GM21737 (cell line): ENCODE measurements at regions not wholly inside any gene's neighbourhood (a gene's known extent, or its start where the extent isn't known, plus 50 kb on each side); places are given as distances from the start of the nearest gene placed in this dataset.
A peak's percentile ranks its signal among the peaks of the same experiment; 100 is the strongest.
"Not testable (repeated sequence)": the region's sequence is repeated elsewhere in the genome, so short reads cannot be mapped to it uniquely, and the experiment has no call there.

Source experiments
- ATAC-seq: cut with Tn5 transposase; IDR thresholded peaks from one replicate; pipeline ENCODE4 v1.9.1; 2021; ENCODE audit warnings: mild to moderate bottlenecking, moderate library complexity; ENCODE audit not compliant: unreplicated experiment

DNA sequence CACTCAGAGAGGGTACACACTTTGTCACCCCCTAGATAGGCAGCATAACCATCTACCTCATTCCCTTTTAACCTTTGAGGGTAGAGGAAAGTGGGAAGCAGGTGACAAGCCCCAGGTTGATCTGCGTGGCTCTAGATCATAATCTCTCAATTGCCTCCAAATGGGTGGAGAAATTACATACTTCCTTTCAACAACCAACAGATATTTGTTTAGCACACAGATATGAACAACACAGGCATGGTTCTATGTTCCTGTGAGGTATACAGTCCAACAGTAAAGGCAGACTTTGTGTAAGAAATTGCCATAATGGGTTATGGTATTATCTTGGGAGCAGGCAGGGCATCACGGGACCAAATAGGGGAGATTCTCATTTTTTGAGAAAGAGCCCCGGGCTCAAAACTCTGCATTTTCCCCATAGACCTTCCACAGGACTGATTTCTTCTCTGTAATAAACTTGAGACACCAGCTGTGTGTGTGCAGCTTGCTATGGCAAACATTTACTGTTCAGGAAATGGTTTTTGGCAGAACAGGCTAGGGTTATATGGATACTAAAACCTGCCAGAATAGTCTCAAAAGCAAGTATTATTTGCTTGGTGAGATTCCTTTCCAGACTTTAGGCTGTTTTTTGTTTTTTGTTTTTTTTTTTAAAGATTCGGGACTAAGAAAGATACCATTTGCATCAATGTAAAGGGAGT is 126.2 kb downstream of the CD164 start:
- no peak for ATAC-seq

DNA sequence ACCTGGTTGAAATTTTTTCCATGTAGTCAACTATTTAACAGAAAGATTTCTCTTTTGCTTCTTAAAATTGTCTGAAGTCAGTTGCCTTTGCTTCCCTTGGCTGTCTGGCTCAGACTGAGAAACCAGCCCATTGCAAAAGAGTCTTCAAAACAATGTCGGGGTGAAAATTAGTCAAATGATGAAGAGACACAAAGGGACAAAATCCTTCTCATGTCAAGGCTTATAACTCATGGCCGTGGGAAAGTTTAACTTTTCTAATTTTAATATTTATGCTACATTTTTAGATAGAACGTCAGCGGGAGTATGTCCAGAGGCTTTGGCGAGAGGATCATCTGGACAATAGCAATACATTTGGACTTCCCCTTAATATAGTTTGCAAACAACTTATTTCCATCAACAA is 127.2 kb downstream of the CD164 start:
- no peak for ATAC-seq

DNA sequence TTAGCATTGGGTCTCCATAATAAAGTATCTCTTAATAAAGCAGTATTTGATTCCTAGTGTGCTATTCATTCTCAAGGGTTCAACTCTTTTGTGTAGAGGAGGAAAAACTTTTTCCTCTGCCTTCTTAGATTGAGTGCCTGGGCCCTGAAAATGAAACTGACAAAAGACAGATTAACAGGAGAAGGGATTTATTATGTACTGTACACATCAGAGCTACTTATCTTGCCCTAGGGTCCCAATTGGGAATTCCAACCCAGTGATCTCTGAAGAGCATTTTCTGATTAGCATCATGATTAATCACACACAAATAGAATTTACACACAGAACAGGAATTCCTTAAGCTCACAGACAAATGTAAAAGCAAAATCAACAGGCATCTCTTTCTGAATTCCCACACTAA is 128.9 kb downstream of the CD164 start:
- ATAC-seq = no peak

DNA sequence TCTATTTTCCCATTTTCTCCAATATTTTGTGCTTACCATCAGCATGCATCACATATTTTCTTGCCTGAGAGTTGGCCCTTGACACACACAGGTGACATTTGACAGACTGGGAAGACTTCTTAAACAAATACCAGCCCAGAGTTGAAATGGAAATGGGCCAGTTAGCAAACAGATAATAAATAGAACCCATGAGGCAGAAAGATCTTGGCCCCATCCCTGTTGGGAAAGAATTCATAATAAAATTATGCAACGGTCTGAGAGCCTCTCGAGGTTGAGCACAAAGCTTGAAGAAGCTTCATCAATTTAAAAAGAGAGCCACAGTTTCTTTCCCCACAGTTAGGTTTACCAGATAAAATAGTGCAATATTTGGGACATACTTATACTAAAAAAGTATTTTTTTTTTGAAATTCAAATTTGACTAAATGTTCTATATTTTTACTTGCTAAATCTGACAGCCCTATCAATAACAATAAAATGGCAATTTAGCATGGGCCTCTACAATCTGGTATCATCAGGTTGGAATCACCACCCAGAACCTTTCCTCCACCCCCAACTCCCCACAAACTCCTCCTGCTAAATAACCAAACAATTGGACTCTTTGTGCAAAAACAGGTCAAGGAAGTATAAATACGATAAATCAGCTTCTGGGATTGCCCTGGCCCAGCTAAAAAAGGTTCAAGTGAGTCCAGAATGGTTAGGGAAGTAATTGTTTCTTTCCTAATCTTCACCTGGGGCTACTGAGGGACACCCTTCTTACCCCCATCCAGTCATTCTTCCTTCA is 129.8 kb downstream of the CD164 start:
- no peak for ATAC-seq

DNA sequence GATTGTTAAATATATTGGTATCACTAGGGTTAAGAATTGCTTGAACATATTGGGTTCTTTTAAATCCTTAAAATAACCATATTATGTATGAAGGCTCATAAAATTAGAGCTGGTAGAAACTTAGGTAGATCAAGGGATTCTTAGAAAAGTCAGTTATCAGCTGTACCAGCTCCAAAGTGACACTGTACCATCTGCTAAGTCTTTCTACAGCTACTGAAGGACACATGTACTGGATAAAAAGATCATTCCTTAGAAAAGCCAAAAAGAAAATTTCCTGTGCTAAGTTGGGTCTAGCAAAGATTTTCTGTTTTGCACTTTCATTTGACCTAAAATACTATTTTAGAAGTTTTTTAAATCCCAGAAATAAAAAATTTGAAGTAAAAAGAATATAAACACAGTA is 130.4 kb downstream of the CD164 start:
- no peak for ATAC-seq

DNA sequence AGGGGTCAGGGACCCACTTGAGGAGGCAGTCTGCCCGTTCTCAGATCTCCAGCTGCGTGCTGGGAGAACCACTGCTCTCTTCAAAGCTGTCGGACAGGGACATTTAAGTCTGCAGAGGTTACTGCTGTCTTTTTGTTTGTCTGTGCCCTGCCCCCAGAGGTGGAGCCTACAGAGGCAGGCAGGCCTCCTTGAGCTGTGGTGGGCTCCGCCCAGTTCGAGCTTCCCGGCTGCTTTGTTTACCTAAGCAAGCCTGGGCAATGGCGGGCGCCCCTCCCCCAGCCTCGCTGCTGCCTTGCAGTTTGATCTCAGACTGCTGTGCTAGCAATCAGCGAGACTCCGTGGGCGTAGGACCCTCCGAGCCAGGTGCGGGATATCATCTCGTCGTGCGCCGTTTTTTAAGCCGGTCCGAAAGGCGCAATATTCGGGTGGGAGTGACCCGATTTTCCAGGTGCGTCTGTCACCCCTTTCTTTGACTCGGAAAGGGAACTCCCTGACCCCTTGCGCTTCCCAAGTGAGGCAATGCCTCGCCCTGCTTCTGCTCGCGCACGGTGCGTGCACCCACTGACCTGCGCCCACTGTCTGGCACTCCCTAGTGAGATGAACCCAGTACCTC is 131.6 kb downstream of the CD164 start:
- ATAC-seq = not testable (repeated sequence)

DNA sequence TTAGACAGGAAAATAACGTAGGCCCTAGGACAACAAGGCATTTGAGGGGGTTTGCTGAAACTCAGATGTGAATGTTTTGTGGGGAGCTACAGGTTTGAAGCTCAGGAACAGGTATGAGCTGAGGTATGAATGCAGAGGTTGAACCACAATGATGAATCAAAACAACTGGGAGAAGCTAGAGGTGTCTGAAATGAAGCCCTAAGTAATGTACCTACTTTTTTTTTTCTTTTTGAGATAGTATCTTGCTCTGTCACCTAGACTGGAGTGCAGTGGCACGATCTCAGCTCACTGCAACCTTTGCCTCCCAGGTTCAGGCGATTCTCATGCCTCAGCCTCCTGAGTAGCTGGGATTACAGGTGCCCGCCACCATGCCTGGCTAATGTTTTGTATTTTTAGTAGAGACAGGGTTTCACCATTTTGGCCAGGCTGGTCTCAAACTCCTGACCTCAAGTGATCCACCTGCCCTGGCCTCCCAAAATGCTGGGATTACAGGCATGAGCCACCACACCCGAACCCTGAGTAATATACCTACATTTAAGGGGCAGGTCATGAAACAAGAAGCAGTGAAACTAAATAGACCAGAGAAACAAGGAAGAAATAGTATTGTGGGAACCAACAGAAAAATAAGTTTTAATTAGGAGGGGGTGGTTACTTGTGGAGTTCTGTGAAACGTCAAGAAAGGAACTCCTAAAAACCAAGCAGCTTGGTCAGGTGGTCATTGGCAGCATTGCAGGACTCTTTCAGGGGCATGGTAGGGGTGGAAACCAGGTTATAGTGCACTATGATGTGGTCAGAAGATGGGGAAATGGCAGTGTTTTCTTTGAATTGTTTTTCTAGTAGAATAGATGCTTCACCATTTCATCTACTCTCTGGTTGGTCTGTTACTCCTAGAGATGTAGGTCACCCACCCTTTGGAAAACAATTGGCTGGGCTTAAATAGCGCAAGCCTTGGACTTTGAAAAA is 138.1 kb downstream of the CD164 start:
- ATAC-seq = no peak

DNA sequence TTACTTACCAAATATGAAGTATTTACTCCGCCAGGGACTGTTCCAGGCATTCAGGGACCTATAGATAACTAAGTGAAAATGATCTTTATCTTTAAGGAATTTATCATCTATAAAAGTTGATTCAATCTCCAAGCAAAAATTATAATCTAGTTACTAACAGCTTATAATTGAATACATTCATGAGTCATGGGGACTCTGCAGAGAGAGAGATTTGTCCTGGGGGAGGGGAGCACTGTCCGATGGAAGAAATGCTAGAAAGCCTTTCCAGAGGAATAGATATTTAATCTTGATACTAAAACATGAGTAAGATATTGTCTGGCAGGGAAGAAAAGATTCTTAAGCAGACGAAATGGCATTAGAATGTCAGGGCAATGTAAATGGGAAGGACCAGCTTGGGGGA is 139.3 kb downstream of the CD164 start:
- no peak for ATAC-seq

DNA sequence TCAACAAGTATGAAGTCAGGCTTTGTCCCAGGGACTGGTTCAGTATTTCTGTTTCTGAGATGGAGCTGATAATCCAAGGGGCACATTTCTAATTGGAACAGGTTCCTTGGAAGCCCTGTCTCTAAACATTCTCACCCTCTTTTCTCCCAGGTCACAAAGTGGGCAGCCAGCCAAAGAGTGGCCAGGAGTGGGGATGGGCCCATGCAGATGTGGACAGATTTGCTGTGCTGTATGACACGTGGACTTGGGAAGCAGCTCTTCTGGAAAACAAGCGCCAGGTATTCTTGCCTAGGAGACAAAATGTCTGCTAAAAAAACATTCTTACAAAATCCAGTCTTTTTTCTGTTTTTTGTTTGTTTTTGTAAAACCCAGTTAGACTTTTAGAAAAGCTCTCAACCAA is 140.2 kb downstream of the CD164 start:
- no peak for ATAC-seq

DNA sequence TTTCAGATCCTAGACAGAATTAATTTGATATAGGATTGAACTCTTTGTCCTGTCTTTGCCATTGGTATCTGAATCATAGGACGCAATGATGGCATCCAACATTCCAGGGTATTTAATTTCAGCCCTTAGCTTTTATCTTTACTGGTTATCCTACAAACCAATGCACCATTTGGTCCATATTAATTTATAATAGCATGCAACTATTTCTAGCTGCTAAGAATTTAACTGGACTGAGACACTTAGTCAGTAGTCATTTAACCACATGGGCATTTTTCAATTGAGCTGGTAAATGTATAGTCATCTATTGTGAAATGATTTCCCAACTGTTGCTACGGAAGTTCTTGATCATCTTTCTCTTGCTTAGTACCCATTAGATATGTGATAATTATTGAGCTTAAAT is 141.1 kb downstream of the CD164 start:
- no peak for ATAC-seq

DNA sequence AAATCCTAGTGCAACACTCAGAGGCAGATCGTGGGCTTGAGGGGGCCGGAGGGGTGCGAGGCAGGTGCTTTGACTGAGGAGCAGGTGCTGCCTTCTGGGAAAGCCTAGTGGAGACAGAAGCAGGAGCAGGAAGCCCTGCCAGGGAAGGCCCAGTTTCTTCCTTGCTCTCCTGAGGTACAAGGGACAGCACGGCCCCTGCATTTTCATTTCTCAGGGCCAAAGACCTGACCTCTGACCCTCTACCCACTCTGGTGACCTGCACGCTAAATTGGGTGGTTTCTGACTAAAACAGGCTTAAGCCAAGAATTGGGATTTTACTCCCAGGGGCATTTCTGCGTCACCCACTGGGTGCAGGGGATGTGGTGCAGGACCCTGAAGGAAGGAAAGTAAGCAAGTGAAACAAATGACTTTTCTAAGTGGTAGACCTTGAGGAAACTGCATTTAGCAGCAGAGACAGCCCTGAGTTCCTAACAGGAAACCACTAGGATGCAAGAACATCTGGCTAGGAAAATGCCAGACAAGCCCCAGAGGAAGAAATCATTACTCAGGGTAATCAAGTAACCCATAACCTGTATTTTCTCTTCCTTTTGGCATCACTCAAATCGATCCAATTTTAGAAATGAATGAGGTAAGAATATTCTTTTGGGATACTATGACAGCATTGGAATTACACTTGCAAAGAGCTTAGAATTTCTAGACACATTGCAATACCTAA is 141.7 kb downstream of the CD164 start:
- no peak for ATAC-seq

DNA sequence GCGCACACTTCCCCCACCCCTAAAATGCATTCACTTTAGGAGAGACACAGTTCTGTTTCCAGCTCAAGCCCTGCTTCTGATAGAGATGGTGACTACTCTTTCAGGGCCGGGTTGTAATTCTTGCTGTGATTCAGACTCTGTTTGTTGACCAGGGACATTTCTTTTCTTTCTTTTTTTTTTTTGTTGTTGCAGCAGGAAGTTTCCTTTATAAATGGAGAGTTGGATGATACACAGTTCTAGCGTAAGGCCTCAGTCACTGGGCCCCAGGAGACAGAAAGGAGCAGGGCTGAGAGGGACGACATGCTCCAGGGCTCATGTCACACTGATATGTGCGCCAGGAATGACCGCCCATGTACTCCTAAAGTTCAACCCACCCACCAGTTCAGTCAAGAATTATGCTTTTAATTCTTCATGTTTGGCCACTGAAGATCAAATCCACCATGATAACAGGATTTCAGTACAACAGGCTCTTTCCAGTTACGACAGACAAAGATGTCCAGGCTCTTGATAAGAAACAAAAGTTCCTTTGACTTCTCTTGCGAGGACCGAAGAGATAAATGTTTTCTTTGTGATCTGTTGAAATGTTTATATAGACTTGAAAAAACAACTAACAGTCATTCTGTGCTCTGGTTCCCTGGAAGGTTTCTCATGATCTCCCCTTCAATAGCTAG is 142.5 kb downstream of the CD164 start:
- ATAC-seq = no peak

DNA sequence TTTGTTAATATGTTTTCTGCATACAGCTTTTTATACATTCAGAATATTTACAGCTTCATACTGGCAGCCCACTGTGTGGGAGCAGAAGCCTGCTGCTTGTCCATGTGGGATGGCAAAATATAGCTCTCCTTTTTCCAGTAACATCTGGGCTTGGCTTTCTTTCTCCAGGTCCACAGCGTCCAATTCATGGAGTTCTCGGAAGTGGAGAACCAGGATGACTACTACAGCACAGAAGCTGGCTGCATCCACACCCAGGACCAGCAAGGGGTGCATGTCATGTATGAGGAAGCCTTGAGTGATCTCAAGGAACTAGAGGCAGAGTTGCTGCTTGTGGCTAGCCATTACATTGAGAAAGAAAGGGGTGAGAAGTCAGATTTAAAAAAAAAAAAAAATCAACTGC is 143.1 kb downstream of the CD164 start:
- no peak for ATAC-seq

DNA sequence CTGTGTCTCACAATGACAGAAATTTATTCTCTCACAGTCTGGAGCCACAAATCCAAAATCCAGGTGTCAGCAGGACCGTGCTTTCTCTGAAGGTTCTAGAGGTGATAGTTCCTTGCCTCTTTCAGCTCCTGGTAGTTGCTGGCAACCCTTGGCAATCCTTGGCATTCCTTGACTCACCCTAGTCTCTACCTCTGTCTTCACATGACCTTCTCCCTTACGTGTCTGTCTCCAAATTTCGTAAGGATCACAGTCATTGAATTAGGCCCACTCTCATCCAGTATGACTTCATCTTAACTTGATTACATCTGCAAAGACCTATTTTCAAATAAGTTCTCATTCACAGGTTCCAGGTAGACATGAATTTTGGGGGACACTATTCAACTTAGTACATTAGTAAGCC is 143.1 kb downstream of the CEP57L1 start:
- ATAC-seq = no peak

DNA sequence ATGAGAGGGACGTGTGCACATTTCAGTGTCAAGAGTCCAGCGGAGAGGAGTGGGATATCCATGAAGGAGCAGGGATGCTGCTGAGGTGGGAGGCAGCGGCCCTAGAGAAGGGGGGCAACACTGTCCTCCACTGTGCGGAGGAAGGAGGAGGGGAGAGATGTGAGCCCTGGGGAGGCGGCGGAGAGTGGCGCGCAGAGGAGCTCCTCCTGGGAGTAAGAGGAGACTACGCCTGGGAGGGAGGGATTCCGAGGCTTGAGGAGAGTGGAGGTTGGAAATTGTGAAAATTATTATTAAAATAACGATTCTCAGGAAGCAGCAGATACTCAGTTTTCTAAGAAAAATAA is 142.7 kb downstream of the CEP57L1 start:
- ATAC-seq = no peak

DNA sequence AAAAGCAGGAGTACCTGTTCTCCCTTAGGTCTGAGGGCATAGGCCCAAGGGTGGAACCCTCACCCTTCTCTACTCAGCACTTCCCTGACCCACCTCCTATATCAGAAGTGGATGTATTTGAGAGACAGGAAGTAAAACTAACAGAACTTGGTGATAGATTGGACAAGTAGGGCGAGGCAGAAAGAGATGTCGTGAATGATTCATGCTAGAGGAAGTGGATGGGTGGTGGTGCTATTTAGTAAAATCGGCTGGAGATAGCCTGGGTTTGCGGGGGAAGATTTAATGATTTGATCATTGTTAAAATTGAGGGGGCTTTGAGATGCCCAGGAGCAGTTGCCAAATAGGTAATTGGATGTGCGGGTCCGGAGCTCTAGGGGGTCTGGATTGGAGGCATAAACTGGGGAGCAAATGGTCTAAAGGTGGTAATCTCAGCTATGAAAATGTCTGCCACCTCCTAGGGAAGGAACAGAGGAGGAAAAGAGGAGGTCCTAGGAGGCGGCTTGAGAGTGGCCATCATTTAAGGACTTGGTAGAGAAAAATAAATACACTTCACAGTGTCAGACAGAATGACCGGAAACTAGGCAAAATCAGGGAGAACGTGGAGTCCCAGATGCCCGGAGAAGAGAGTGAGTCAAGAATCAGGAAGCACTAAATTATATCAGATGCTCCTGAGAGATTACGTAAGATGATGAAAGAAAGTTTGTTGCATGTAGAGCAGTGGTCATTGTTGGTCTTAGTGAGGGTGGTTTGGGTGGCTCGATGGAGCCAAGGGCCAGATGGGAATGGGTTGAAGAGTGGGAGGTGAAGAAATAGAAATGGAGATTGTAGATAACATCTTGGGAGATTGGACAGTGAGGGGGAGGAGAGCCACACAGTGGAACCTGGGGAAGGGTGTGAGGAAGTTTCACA is 142.0 kb downstream of the CEP57L1 start:
- no peak for ATAC-seq

DNA sequence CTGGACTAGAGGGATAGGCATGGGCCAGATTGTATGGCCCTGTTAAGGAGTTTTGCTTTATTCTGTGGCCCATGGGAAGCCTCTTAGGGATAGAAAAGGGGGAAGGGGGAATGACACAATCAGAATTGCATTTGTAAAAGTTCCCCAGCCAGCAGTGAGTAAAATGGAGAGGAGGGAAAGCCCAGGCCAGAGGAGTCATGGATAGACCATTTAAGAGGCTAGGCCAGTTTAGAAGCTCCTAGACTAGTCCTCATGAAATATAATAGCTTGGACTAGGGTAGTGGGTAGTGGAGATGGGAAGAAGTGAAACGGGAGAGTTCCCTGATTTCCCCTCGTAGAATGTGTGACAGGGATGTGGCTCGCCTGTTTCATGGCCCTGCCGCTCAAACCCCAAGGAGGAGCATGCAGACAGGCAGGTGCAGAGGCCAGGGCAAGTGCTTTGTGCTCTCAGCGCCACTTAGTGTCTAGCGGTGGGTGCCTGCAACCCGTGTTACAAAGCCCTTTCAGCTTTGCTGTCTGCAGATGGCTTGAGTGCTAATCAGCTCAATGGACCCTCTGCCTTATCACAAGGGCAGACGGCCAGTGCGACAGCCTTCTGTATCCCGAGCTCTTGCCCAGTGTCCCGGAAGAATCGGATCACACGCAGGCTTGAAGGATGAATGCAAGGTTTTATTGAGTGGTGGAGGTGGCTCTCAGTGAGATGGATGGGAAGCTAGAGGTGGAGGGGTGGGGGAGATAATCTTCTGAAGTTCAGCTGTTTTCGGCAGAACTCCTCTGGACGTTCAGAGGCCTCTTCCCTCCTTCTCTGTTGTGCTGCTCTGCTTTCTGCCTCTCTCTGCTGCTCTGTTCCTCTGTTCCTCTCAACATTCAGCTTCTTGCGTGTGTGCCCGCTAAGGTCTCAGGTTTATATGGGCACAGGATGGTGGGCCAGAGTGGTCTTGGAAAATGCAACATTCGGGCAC is 141.1 kb downstream of the CEP57L1 start:
- peak; percentile 54 for ATAC-seq
